HG03575 (cell line): ENCODE measurements at regions not wholly inside any gene's neighbourhood (a gene's known extent, or its start where the extent isn't known, plus 50 kb on each side); places are given as distances from the start of the nearest gene placed in this dataset.
"Not testable (repeated sequence)": the region's sequence is repeated elsewhere in the genome, so short reads cannot be mapped to it uniquely, and the experiment has no call there.

Experiments
- ATAC-seq: cut with Tn5 transposase; IDR thresholded peaks from one replicate; pipeline ENCODE4 v1.9.1; 2021; ENCODE audit not compliant: unreplicated experiment, insufficient number of reproducible peaks, low FRiP score; ENCODE audit errors: extremely low read depth

GRCh38 chr3:105274958-105275357 lies 91.8 kb upstream of the ALCAM start:
- ATAC-seq = no peak

- no peak for ATAC-seq
Observed at GRCh38 chr3:105277656-105278055, 89.1 kb upstream of the ALCAM start.

DNA sequence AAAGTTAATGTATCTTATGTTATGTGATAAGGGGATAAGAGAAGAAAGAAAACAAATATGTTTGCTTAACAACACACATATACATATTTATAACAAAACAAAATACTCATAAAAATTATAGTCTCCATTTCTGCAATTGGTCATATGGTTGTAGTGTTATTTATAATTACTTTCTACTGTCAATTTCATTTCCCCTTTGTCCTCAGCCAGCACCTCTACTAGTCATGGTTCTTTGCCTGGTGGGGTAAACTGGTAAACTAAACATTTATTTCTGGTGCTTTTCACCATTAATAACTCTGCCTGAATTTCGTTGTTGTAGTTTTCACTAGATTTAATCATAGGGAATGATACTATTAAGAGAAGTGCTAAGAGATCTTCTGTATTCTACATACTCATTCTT lies 88.0 kb upstream of the ALCAM start:
- ATAC-seq = no peak

- no peak for ATAC-seq
Observed at GRCh38 chr3:105281989-105282388, 84.7 kb upstream of the ALCAM start.

GRCh38 chr3:105284876-105285275 lies 81.8 kb upstream of the ALCAM start:
- ATAC-seq = no peak

GRCh38 chr3:105285653-105286241 lies 81.0 kb upstream of the ALCAM start:
- ATAC-seq = no peak

- ATAC-seq = no peak
Observed at GRCh38 chr3:105293441-105293840, 73.3 kb upstream of the ALCAM start.

DNA sequence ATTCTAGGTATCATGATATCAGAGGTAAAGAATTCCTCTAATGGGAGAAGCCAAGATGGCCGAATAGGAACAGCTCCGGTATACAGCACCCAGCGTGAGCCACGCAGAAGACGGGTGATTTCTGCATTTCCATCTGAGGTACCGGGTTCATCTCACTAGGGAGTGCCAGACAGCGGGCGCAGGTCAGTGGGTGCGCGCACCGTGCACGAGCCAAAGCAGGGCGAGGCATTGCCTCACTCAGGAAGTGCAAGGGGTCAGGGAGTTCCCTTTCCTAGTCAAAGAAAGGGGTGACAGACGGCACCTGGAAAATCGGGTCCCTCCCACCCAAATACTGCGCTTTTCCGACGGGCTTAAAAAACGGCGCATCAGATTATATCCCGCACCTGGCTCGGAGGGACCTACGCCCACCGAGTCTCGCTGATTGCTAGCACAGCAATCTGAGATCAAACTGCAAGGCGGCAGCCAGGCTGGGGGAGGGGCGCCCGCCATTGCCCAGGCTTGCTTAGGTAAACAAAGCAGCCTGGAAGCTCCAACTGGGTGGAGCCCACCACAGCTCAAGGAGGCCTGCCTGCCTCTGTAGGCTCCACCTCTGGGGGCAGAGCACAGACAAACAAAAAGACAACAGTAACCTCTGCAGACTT lies 70.4 kb upstream of the ALCAM start:
- ATAC-seq = not testable (repeated sequence)

DNA sequence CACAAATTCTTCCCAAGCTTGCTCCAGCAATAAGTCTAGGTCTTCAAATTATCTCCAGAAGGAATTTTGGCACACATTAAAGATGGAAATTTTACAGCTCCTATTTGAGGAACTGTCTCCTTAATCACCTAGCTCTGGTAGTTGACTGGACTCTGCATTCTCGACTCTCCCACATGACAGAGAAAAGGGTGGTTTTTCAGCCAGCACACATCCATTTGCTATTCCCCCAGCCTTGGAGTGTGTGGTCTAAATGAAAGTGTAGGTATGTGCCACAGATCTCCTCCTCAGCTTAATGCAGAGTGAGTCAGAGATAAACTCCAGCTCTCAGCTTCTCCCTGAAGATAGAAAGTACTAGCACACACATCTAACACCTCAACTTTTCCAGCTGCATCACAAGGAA lies 62.2 kb upstream of the ALCAM start:
- no peak for ATAC-seq

GRCh38 chr3:105315144-105315543 lies 51.6 kb upstream of the ALCAM start:
- no peak for ATAC-seq

- no peak for ATAC-seq
Observed at GRCh38 chr3:105315815-105316214, 50.9 kb upstream of the ALCAM start.

GRCh38 chr3:105316331-105316730 lies 50.4 kb upstream of the ALCAM start:
- ATAC-seq = no peak
